WTC11 (cell line): ENCODE measurements at regions not wholly inside any gene's neighbourhood (a gene's known extent, or its start where the extent isn't known, plus 50 kb on each side); places are given as distances from the start of the nearest gene placed in this dataset.
A peak's percentile ranks its signal among the peaks of the same experiment; 100 is the strongest.

Source experiments
- ATAC-seq: fragments of 200-7000 bp; cut with Tn5 transposase; 2 replicates; pipeline ENCODE4 v1.10.0; 2021; ENCODE audit warnings: mild to moderate bottlenecking, moderate library complexity
- CTCF ChIA-PET: fragments of 300-600 bp; sonication (Branson Sonifier 250); formaldehyde crosslinking; loops from one replicate; lab custom pipeline; 2021; ENCODE audit warnings: antibody characterized with exemption; lab: Charles Lee
- POLR2A ChIA-PET: fragments of 350-600 bp; sonication (Branson Sonifier 250); formaldehyde crosslinking; loops from one replicate; lab custom pipeline; 2021; ENCODE audit warnings: antibody characterized with exemption; lab: Charles Lee
- DNase-seq: peaks from one replicate; pipeline ENCODE4 v3.0.0; 2021; ENCODE audit warnings: low spot score
- H3K27ac Mint-ChIP-seq: 2 replicates; pipeline ENCODE4 v1.8.0; 2021; ENCODE audit warnings: mixed read lengths
- H3K27me3 Mint-ChIP-seq: 2 replicates; pipeline ENCODE4 v1.8.0; 2021; ENCODE audit warnings: low read depth, mild to moderate bottlenecking, moderate library complexity, mixed read lengths
- H3K36me3 Mint-ChIP-seq: 2 replicates; pipeline ENCODE4 v1.8.0; 2021; ENCODE audit warnings: mixed read lengths
- H3K4me1 Mint-ChIP-seq: 2 replicates; pipeline ENCODE4 v1.8.0; 2022; ENCODE audit warnings: mixed read lengths
- H3K4me3 Mint-ChIP-seq: 2 replicates; pipeline ENCODE4 v1.8.0; 2021; ENCODE audit warnings: mild to moderate bottlenecking, moderate library complexity, mixed read lengths
- H3K9me3 Mint-ChIP-seq: 2 replicates; pipeline ENCODE4 v1.8.0; 2021; ENCODE audit warnings: mixed read lengths
- GRHL2 ChIP-seq: fragments of 250-450 bp; sonication (Bioruptor Pico); IDR thresholded peaks from 2 replicates; pipeline ENCODE4 v1.8.0; 2022; ENCODE audit warnings: mild to moderate bottlenecking, moderate library complexity; ENCODE audit not compliant: insufficient replicate concordance, severe bottlenecking
- HMGA2 ChIP-seq: fragments of 250-450 bp; sonication (Bioruptor Pico); IDR thresholded peaks from 2 replicates; pipeline ENCODE4 v1.4.0; 2021; ENCODE audit warnings: mild to moderate bottlenecking, moderate library complexity
- JAZF1 ChIP-seq: fragments of 250-450 bp; sonication (Bioruptor Pico); IDR thresholded peaks from 2 replicates; pipeline ENCODE4 v1.9.0; 2021; ENCODE audit warnings: moderate library complexity, mild to moderate bottlenecking, inconsistent platforms
- KAT7 ChIP-seq: sonication (generic); formaldehyde crosslinking; IDR thresholded peaks from 2 replicates; pipeline ENCODE4 v1.8.1; 2023; ENCODE audit warnings: missing genetic modification reagents, mild to moderate bottlenecking, borderline replicate concordance
- NFYB ChIP-seq: sonication (generic); formaldehyde crosslinking; conservative IDR thresholded peaks from 2 replicates; pipeline ENCODE4 v1.8.0; 2022; ENCODE audit warnings: low read depth, missing genetic modification reagents
- SMAD3 ChIP-seq: sonication (generic); formaldehyde crosslinking; IDR thresholded peaks from 2 replicates; pipeline ENCODE4 v1.8.0; 2022; ENCODE audit warnings: missing genetic modification reagents, mild to moderate bottlenecking, borderline replicate concordance
- TEAD4 ChIP-seq: sonication (generic); formaldehyde crosslinking; IDR thresholded peaks from 2 replicates; pipeline ENCODE4 v1.8.0; 2022; ENCODE audit warnings: mild to moderate bottlenecking, missing genetic modification reagents
- ZNF121 ChIP-seq: sonication (generic); formaldehyde crosslinking; IDR thresholded peaks from 2 replicates; pipeline ENCODE4 v1.8.0; 2023; ENCODE audit warnings: missing genetic modification reagents
- ZNF263 ChIP-seq: sonication (generic); formaldehyde crosslinking; IDR thresholded peaks from 2 replicates; pipeline ENCODE4 v1.8.1; 2022; ENCODE audit warnings: low read depth, mild to moderate bottlenecking, moderate library complexity, missing genetic modification reagents
- ZNF416 ChIP-seq: fragments of 250-450 bp; sonication (Bioruptor Pico); IDR thresholded peaks from 2 replicates; pipeline ENCODE4 v1.9.0; 2021; ENCODE audit warnings: mild to moderate bottlenecking, inconsistent platforms
- TF ChIP-seq, protein P1 (sequence below): sonication (generic); formaldehyde crosslinking; IDR thresholded peaks from 2 replicates; pipeline ENCODE4 v1.8.1; 2023; ENCODE audit warnings: mild to moderate bottlenecking, missing genetic modification reagents
- TF ChIP-seq, protein P2 (sequence below): sonication (generic); formaldehyde crosslinking; IDR thresholded peaks from 2 replicates; pipeline ENCODE4 v1.8.0; 2023; ENCODE audit warnings: missing genetic modification reagents, mild to moderate bottlenecking, borderline replicate concordance
- TF ChIP-seq, protein P3 (sequence below): sonication (generic); formaldehyde crosslinking; IDR thresholded peaks from 2 replicates; pipeline ENCODE4 v1.8.0; 2022; ENCODE audit warnings: mild to moderate bottlenecking, missing genetic modification reagents
- TF ChIP-seq, protein P4 (sequence below): fragments of 250-450 bp; sonication (Bioruptor Pico); IDR thresholded peaks from 2 replicates; pipeline ENCODE4 v1.9.0; 2021; ENCODE audit warnings: mild to moderate bottlenecking
- TF ChIP-seq, protein P5 (sequence below): fragments of 250-450 bp; sonication (Bioruptor Pico); IDR thresholded peaks from 2 replicates; pipeline ENCODE4 v2.1.2; 2022; ENCODE audit warnings: mild to moderate bottlenecking, moderate library complexity
- TF ChIP-seq, protein P6 (sequence below): sonication (generic); formaldehyde crosslinking; IDR thresholded peaks from 2 replicates; pipeline ENCODE4 v1.8.1; 2022; ENCODE audit warnings: mild to moderate bottlenecking, moderate library complexity, missing genetic modification reagents

DNA sequence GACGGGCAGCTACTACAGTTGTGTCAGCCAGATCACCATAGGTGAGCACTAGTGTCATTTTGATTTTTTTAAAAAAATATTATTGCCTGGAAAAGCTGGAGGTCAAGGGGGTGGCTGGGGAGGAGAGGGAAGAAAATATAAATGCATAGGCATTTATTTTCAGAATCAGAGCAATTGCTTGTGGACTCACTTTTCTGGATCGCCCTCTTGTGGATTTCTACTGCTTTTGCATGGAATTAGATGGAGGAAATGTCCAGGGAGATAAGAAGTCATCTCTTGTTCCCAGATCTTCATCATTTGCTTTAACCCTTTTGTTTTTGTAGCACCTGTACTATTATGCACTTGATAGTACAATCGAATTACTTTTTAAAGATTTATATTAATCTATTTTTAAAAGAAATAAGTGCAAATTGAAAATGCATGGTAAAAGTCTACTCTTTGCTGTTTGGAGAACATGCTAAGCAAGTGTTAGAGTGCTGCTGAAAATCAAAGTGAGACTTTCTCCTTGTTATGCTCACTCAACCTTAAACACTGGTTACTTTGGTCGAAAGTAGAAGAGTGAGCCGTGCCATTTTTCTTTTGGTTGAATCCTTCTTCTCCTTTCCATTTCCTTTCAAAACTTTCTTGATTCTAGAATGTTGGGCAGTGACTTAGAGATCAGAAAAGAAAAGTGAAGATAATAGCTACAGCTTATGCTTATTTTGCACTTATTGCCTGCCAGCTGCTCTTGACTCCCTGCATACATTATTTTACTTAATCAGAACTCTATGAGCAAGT lies 60.6 kb upstream of the ANO4 start:
- H3K9me3 Mint-ChIP-seq: no peaks in the 10 kb centered on the region
- DNase-seq (no peak), ATAC-seq (peak; percentile 43; the same call in 1 of the 2 replicates)
- ChIA-PET POLR2A (no interaction called here), CTCF (interaction anchor here (1.4 kb wide), 1 partner anchor 62 kb away, joined by 8 read pairs; no protein-coding TSS in a partner anchor)
- no peaks in the 10 kb centered on the region for H3K27me3 Mint-ChIP-seq
- H3K36me3 Mint-ChIP-seq: no peaks in the 10 kb centered on the region
- H3K4me3 Mint-ChIP-seq: no peak overlapping the region
- TF ChIP-seq, protein P1, sequence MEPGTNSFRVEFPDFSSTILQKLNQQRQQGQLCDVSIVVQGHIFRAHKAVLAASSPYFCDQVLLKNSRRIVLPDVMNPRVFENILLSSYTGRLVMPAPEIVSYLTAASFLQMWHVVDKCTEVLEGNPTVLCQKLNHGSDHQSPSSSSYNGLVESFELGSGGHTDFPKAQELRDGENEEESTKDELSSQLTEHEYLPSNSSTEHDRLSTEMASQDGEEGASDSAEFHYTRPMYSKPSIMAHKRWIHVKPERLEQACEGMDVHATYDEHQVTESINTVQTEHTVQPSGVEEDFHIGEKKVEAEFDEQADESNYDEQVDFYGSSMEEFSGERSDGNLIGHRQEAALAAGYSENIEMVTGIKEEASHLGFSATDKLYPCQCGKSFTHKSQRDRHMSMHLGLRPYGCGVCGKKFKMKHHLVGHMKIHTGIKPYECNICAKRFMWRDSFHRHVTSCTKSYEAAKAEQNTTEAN (CRISPR knock-in tag): no peak
- TF ChIP-seq JAZF1 (CRISPR knock-in tag): no peak
- TF ChIP-seq HMGA2 (CRISPR knock-in tag): no peak
- TF ChIP-seq, protein P2, sequence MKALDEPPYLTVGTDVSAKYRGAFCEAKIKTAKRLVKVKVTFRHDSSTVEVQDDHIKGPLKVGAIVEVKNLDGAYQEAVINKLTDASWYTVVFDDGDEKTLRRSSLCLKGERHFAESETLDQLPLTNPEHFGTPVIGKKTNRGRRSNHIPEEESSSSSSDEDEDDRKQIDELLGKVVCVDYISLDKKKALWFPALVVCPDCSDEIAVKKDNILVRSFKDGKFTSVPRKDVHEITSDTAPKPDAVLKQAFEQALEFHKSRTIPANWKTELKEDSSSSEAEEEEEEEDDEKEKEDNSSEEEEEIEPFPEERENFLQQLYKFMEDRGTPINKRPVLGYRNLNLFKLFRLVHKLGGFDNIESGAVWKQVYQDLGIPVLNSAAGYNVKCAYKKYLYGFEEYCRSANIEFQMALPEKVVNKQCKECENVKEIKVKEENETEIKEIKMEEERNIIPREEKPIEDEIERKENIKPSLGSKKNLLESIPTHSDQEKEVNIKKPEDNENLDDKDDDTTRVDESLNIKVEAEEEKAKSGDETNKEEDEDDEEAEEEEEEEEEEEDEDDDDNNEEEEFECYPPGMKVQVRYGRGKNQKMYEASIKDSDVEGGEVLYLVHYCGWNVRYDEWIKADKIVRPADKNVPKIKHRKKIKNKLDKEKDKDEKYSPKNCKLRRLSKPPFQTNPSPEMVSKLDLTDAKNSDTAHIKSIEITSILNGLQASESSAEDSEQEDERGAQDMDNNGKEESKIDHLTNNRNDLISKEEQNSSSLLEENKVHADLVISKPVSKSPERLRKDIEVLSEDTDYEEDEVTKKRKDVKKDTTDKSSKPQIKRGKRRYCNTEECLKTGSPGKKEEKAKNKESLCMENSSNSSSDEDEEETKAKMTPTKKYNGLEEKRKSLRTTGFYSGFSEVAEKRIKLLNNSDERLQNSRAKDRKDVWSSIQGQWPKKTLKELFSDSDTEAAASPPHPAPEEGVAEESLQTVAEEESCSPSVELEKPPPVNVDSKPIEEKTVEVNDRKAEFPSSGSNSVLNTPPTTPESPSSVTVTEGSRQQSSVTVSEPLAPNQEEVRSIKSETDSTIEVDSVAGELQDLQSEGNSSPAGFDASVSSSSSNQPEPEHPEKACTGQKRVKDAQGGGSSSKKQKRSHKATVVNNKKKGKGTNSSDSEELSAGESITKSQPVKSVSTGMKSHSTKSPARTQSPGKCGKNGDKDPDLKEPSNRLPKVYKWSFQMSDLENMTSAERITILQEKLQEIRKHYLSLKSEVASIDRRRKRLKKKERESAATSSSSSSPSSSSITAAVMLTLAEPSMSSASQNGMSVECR (CRISPR knock-in tag): no peak
- TF ChIP-seq, protein P3, sequence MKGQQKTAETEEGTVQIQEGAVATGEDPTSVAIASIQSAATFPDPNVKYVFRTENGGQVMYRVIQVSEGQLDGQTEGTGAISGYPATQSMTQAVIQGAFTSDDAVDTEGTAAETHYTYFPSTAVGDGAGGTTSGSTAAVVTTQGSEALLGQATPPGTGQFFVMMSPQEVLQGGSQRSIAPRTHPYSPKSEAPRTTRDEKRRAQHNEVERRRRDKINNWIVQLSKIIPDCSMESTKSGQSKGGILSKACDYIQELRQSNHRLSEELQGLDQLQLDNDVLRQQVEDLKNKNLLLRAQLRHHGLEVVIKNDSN (CRISPR knock-in tag): no peak
- no peaks in the 10 kb centered on the region for H3K4me1 Mint-ChIP-seq
- no peak overlapping the region for H3K27ac Mint-ChIP-seq

DNA sequence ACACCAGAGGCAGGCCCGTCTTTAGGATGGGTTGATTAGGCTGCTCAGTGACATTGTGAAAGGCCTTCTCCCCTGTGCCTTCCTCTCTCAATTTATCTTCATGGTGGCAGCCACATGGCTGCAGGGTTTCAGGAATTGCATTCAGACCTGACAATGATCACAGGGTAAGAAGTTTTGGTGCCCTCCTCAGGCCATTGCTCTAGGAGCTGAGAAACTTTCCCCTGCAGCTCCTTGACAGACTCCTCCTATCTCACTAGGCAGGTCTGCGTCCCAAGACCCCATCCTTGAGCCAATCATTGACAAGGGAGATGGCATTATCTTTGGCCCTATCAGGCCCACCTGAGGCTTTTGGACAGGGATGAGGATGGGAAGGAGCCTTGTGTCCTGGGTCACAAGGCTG lies 57.4 kb upstream of the ANO4 start:
- H3K36me3 Mint-ChIP-seq: no peaks in the 10 kb centered on the region
- no peaks in the 10 kb centered on the region for H3K27me3 Mint-ChIP-seq
- no peak overlapping the region for H3K27ac Mint-ChIP-seq
- TF ChIP-seq SMAD3 (no peak), ZNF416 (CRISPR knock-in tag) (no peak), ZNF121 (CRISPR knock-in tag) (peak; percentile 81; the same call in 1 of the 2 replicates)
- TF ChIP-seq, protein P4, sequence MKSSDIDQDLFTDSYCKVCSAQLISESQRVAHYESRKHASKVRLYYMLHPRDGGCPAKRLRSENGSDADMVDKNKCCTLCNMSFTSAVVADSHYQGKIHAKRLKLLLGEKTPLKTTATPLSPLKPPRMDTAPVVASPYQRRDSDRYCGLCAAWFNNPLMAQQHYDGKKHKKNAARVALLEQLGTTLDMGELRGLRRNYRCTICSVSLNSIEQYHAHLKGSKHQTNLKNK (CRISPR knock-in tag): no peak
- TF ChIP-seq, protein P5, sequence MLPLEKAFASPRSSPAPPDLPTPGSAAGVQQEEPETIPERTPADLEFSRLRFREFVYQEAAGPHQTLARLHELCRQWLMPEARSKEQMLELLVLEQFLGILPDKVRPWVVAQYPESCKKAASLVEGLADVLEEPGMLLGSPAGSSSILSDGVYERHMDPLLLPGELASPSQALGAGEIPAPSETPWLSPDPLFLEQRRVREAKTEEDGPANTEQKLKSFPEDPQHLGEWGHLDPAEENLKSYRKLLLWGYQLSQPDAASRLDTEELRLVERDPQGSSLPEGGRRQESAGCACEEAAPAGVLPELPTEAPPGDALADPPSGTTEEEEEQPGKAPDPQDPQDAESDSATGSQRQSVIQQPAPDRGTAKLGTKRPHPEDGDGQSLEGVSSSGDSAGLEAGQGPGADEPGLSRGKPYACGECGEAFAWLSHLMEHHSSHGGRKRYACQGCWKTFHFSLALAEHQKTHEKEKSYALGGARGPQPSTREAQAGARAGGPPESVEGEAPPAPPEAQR (CRISPR knock-in tag): no peak
- POLR2A ChIA-PET: no interaction called here
- 0 out of 2 replicates have a peak, but pooled peaks cover 2% of the 10 kb centered on the region for H3K4me1 Mint-ChIP-seq
- no peak overlapping the region for H3K4me3 Mint-ChIP-seq
- no peaks in the 10 kb centered on the region for H3K9me3 Mint-ChIP-seq
- ATAC-seq (peak; percentile 94), DNase-seq (peak; percentile 25)
- CTCF ChIA-PET: interaction anchor here (0.8 to 2.1 kb wide), 4 partner anchors 17 to 76 kb away, joined by 3 to 21 read pairs (median 3); no protein-coding TSS in a partner anchor

DNA sequence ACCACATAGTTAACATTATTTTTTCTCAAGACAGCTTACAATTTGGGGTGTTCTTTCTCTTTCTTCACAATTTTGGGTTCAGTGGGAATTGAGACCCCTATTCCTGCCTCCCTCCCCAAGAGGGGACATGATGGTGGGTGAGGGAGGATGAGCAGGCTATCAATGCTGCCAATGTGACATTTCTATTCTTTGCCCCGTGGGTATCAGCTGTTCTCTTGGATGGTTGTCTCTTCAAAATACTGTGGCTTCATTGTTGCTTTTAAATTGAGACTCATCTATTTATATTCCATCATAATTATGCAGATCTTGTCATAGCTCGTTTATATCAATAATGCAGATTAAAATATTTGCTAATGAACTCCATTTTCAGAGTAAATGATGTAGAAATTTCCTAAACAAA lies 56.5 kb upstream of the ANO4 start:
- Mint-ChIP-seq H3K9me3 (no peaks in the 10 kb centered on the region), H3K4me1 (0 out of 2 replicates have a peak, but pooled peaks cover 2% of the 10 kb centered on the region), H3K4me3 (no peak overlapping the region), H3K27ac (no peak overlapping the region), H3K36me3 (no peaks in the 10 kb centered on the region), H3K27me3 (no peaks in the 10 kb centered on the region)
- ATAC-seq (no peak), DNase-seq (no peak)
- CTCF ChIA-PET: interaction anchor here (0.8 to 2.1 kb wide), 4 partner anchors 66 to 333 kb away, joined by 3 to 21 read pairs (median 3); no protein-coding TSS in a partner anchor
- POLR2A ChIA-PET: no interaction called here
- TF ChIP-seq TEAD4: no peak
- TF ChIP-seq KAT7 (CRISPR knock-in tag): no peak
- no peak for TF ChIP-seq GRHL2 (CRISPR knock-in tag)
- TF ChIP-seq, protein P6, sequence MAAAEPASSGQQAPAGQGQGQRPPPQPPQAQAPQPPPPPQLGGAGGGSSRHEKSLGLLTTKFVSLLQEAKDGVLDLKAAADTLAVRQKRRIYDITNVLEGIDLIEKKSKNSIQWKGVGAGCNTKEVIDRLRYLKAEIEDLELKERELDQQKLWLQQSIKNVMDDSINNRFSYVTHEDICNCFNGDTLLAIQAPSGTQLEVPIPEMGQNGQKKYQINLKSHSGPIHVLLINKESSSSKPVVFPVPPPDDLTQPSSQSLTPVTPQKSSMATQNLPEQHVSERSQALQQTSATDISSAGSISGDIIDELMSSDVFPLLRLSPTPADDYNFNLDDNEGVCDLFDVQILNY (CRISPR knock-in tag): no peak
- no peak for TF ChIP-seq ZNF263
- TF ChIP-seq ZNF121 (CRISPR knock-in tag): no peak
- TF ChIP-seq, protein P2 (CRISPR knock-in tag): no peak
- TF ChIP-seq NFYB (CRISPR knock-in tag): no peak
